ENCODE measurements at regions not wholly inside any gene's neighbourhood (a gene's known extent, or its start where the extent isn't known, plus 50 kb on each side); places are given as distances from the start of the nearest gene placed in this dataset.

GRCh38 chr21:35940074-35940927, 120.0 kb downstream of the SETD4 start:
- Mint-ChIP-seq H3K27me3 (ENCODE audit: low read depth) (no peaks in the 10 kb centered on the region), H3K4me1 (peaks cover 4 to 12% of the 10 kb centered on the region in 2 experiments), H3K36me3 (ENCODE audit: insufficient read depth in 1 of 3, low read depth in 3 of 3) (no peaks in the 10 kb centered on the region), H3K4me3 (no peak overlapping the region), H3K27ac (no peak overlapping the region), H3K9me3 (no peaks in the 10 kb centered on the region)
- Histone ChIP-seq H4K91ac (ENCODE audit: insufficient read length, low read depth, low read length) (no peak overlapping the region), H4K20me1 (ENCODE audit: control insufficient read depth, insufficient read depth, insufficient read length) (no peaks in the 10 kb centered on the region), H3K4ac (ENCODE audit: low read depth, low read length) (no peak overlapping the region), H2BK5ac (ENCODE audit: insufficient read length, low read length) (no peak overlapping the region), H3K9ac (ENCODE audit: extremely low read depth, insufficient read length, low read length) (no peak overlapping the region), H3K79me1 (ENCODE audit: insufficient read depth, low read depth, low read length, poor library complexity, severe bottlenecking) (no peaks in the 10 kb centered on the region), H2BK20ac (ENCODE audit: low read depth, low read length, poor library complexity, severe bottlenecking) (no peak overlapping the region), H3K79me2 (ENCODE audit: insufficient read depth, low read length) (no peaks in the 10 kb centered on the region), H3K23ac (ENCODE audit: insufficient read length, low read depth, low read length) (no peak overlapping the region), H3K23me2 (ENCODE audit: insufficient read length, low read depth, low read length, poor library complexity, severe bottlenecking) (no peaks in the 10 kb centered on the region), H3T11ph (ENCODE audit: low read length) (no peak overlapping the region), H4K8ac (replicated peaks; ENCODE audit: insufficient read length, low read depth, low read length) (no peak overlapping the region), H2AFZ (ENCODE audit: low read length) (no peak overlapping the region), H3K4me1 (ENCODE audit: insufficient read depth, low read length) (no peaks in the 10 kb centered on the region), H3K14ac (ENCODE audit: insufficient read depth, low read length) (no peak overlapping the region), H2BK12ac (ENCODE audit: insufficient read length, low read depth, low read length) (no peak overlapping the region), H2AK5ac (ENCODE audit: insufficient read length, low read length) (no peak overlapping the region), H3K56ac (ENCODE audit: insufficient read length, low read depth, low read length) (no peak overlapping the region), H2BK120ac (ENCODE audit: low read depth, low read length, poor library complexity, severe bottlenecking) (no peak overlapping the region), H3K9me3 (ENCODE audit: control insufficient read depth, low read depth, low read length) (no peaks in the 10 kb centered on the region), H3K27ac (ENCODE audit: insufficient read length, low read depth, low read length) (no peak overlapping the region), H3K4me2 (ENCODE audit: insufficient read depth, insufficient read length, low read length) (no peak overlapping the region), H3K27me3 (ENCODE audit: insufficient read depth, low read length) (no peaks in the 10 kb centered on the region), H4K5ac (ENCODE audit: insufficient read length, low read depth, low read length) (no peak overlapping the region), H3K18ac (ENCODE audit: insufficient read length, low read depth, low read length) (no peak overlapping the region), H2BK15ac (ENCODE audit: low read depth, low read length) (no peak overlapping the region)
- DNase-seq, result peak; percentile 32
- peak; percentile 76 for TF ChIP-seq CTCF (conservative IDR thresholded peaks at IDR 0.05)
- WGBS (ENCODE audit: extremely low coverage, insufficient read length, low lambda C conversion rate), result no CpG with 5 or more reads among the region's 11 CpGs

Measured in H9 (cell line).